Activated naive CD8-positive, alpha-beta T cell treated with anti-CD3 and anti-CD28 coated beads, Interleukin-2, amount 50 U/mL, for 24 hours (primary cell): ENCODE measurements at regions not wholly inside any gene's neighbourhood (a gene's known extent, or its start where the extent isn't known, plus 50 kb on each side); places are given as distances from the start of the nearest gene placed in this dataset.

Experiments
- ATAC-seq: fragments of 150-1000 bp; cut with Tn5 transposase; one replicate; pipeline ENCODE4 v1.10.0; 2021
- DNase-seq: peaks from one replicate; pipeline ENCODE4 v3.0.0; 2021
- H3K27ac Mint-ChIP-seq: one replicate; pipeline ENCODE4 v1.8.0; 2021; ENCODE audit warnings: mild to moderate bottlenecking, mixed read lengths
- H3K27me3 Mint-ChIP-seq: one replicate; pipeline ENCODE4 v1.8.0; 2021; ENCODE audit warnings: mixed read lengths
- H3K36me3 Mint-ChIP-seq: one replicate; pipeline ENCODE4 v1.8.0; 2021; ENCODE audit warnings: low read depth, mixed read lengths
- H3K4me1 Mint-ChIP-seq: one replicate; pipeline ENCODE4 v1.8.0; 2021; ENCODE audit warnings: mixed read lengths
- H3K4me3 Mint-ChIP-seq: one replicate; pipeline ENCODE4 v1.8.0; 2021; ENCODE audit warnings: mild to moderate bottlenecking, moderate library complexity, mixed read lengths
- H3K9me3 Mint-ChIP-seq: one replicate; pipeline ENCODE4 v1.8.0; 2021; ENCODE audit warnings: mixed read lengths

- ATAC-seq (no peak), DNase-seq (no peak)
- no peak overlapping the region for H3K27ac Mint-ChIP-seq
- peaks cover 6% of the 10 kb centered on the region for H3K27me3 Mint-ChIP-seq
- no peaks in the 10 kb centered on the region for H3K4me1 Mint-ChIP-seq
- no peak overlapping the region for H3K4me3 Mint-ChIP-seq
- H3K9me3 Mint-ChIP-seq: no peaks in the 10 kb centered on the region
- no peaks in the 10 kb centered on the region for H3K36me3 Mint-ChIP-seq
Measured at GRCh38 chr1:4107291-4107690, 207.2 kb upstream of the C1orf174 start.

- H3K36me3 Mint-ChIP-seq: no peaks in the 10 kb centered on the region
Measured at GRCh38 chr1:4108331-4108730, 208.3 kb upstream of the C1orf174 start.

GRCh38 chr1:4108758-4109627, 208.9 kb upstream of the C1orf174 start:
- DNase-seq: no peak
- Mint-ChIP-seq H3K4me3 (no peak overlapping the region), H3K9me3 (peaks cover 6% of the 10 kb centered on the region), H3K4me1 (no peaks in the 10 kb centered on the region), H3K27me3 (peaks cover 5% of the 10 kb centered on the region), H3K36me3 (no peaks in the 10 kb centered on the region), H3K27ac (no peak overlapping the region)
- ATAC-seq: no peak

More at GRCh38 chr1:4108331-4108730, 208.3 kb upstream of the C1orf174 start:
- ATAC-seq (no peak), DNase-seq (no peak)
- peaks cover 5% of the 10 kb centered on the region for H3K27me3 Mint-ChIP-seq
- no peak overlapping the region for H3K4me3 Mint-ChIP-seq
- H3K4me1 Mint-ChIP-seq: no peaks in the 10 kb centered on the region
- H3K27ac Mint-ChIP-seq: no peak overlapping the region
- no peaks in the 10 kb centered on the region for H3K9me3 Mint-ChIP-seq

- peaks cover 11% of the 10 kb centered on the region for H3K9me3 Mint-ChIP-seq
- H3K4me1 Mint-ChIP-seq: no peaks in the 10 kb centered on the region
- DNase-seq: no peak
- H3K36me3 Mint-ChIP-seq: no peaks in the 10 kb centered on the region
- H3K4me3 Mint-ChIP-seq: no peak overlapping the region
- H3K27me3 Mint-ChIP-seq: peaks cover 3% of the 10 kb centered on the region
- no peak for ATAC-seq
- H3K27ac Mint-ChIP-seq: no peak overlapping the region
Measured at GRCh38 chr1:4109628-4109940, 209.5 kb upstream of the C1orf174 start.

- ATAC-seq: no peak
- H3K4me3 Mint-ChIP-seq: no peak overlapping the region
- H3K27me3 Mint-ChIP-seq: peaks cover 1% of the 10 kb centered on the region
- H3K36me3 Mint-ChIP-seq: no peaks in the 10 kb centered on the region
- peaks cover 11% of the 10 kb centered on the region for H3K9me3 Mint-ChIP-seq
- H3K27ac Mint-ChIP-seq: no peak overlapping the region
- no peak for DNase-seq
- H3K4me1 Mint-ChIP-seq: no peaks in the 10 kb centered on the region
Measured at GRCh38 chr1:4110888-4111287, 210.8 kb upstream of the C1orf174 start.

GRCh38 chr1:4113897-4114296, 213.8 kb upstream of the C1orf174 start:
- Mint-ChIP-seq H3K27ac (no peak overlapping the region), H3K9me3 (peaks cover 11% of the 10 kb centered on the region), H3K4me1 (no peaks in the 10 kb centered on the region), H3K4me3 (no peak overlapping the region), H3K27me3 (peaks cover 4% of the 10 kb centered on the region), H3K36me3 (no peaks in the 10 kb centered on the region)
- no peak for DNase-seq
- no peak for ATAC-seq

GRCh38 chr1:4115191-4115900, 215.3 kb upstream of the C1orf174 start:
- Mint-ChIP-seq H3K4me1 (no peaks in the 10 kb centered on the region), H3K9me3 (peaks cover 11% of the 10 kb centered on the region), H3K4me3 (no peak overlapping the region), H3K27me3 (peaks cover 6% of the 10 kb centered on the region), H3K27ac (no peak overlapping the region), H3K36me3 (no peaks in the 10 kb centered on the region)
- ATAC-seq (no peak), DNase-seq (no peak)

- H3K4me3 Mint-ChIP-seq: no peak overlapping the region
- H3K36me3 Mint-ChIP-seq: no peaks in the 10 kb centered on the region
- no peak overlapping the region for H3K27ac Mint-ChIP-seq
- ATAC-seq (no peak), DNase-seq (no peak)
- H3K9me3 Mint-ChIP-seq: peaks cover 11% of the 10 kb centered on the region
- H3K27me3 Mint-ChIP-seq: peaks cover 6% of the 10 kb centered on the region
- no peaks in the 10 kb centered on the region for H3K4me1 Mint-ChIP-seq
Measured at GRCh38 chr1:4117196-4117595, 217.1 kb upstream of the C1orf174 start.

GRCh38 chr1:4118746-4119515, 218.9 kb upstream of the C1orf174 start:
- Mint-ChIP-seq H3K4me1 (no peaks in the 10 kb centered on the region), H3K27ac (no peak overlapping the region), H3K4me3 (no peak overlapping the region), H3K36me3 (no peaks in the 10 kb centered on the region), H3K27me3 (peaks cover 6% of the 10 kb centered on the region), H3K9me3 (peaks cover 5% of the 10 kb centered on the region)
- ATAC-seq (no peak), DNase-seq (no peak)

GRCh38 chr1:4119516-4120220, 219.6 kb upstream of the C1orf174 start:
- no peak for ATAC-seq
- H3K27ac Mint-ChIP-seq: no peak overlapping the region
- no peaks in the 10 kb centered on the region for H3K36me3 Mint-ChIP-seq
- DNase-seq: no peak
- no peaks in the 10 kb centered on the region for H3K9me3 Mint-ChIP-seq
- no peak overlapping the region for H3K4me3 Mint-ChIP-seq
- no peaks in the 10 kb centered on the region for H3K4me1 Mint-ChIP-seq
- H3K27me3 Mint-ChIP-seq: peaks cover 6% of the 10 kb centered on the region

- Mint-ChIP-seq H3K4me1 (no peaks in the 10 kb centered on the region), H3K9me3 (no peaks in the 10 kb centered on the region), H3K4me3 (no peak overlapping the region), H3K27me3 (peaks cover 6% of the 10 kb centered on the region), H3K27ac (no peak overlapping the region), H3K36me3 (no peaks in the 10 kb centered on the region)
- ATAC-seq: no peak
- DNase-seq: no peak
Measured at GRCh38 chr1:4120557-4121292, 220.7 kb upstream of the C1orf174 start.

- H3K4me3 Mint-ChIP-seq: no peak overlapping the region
- H3K36me3 Mint-ChIP-seq: no peaks in the 10 kb centered on the region
- no peaks in the 10 kb centered on the region for H3K4me1 Mint-ChIP-seq
- ATAC-seq (no peak), DNase-seq (no peak)
- H3K27ac Mint-ChIP-seq: no peak overlapping the region
- H3K27me3 Mint-ChIP-seq: peaks cover 6% of the 10 kb centered on the region
- H3K9me3 Mint-ChIP-seq: no peaks in the 10 kb centered on the region
Measured at GRCh38 chr1:4121293-4121684, 221.2 kb upstream of the C1orf174 start.

- no peak overlapping the region for H3K4me3 Mint-ChIP-seq
- H3K4me1 Mint-ChIP-seq: no peaks in the 10 kb centered on the region
- peaks cover 6% of the 10 kb centered on the region for H3K27me3 Mint-ChIP-seq
- ATAC-seq (no peak), DNase-seq (no peak)
- H3K9me3 Mint-ChIP-seq: no peaks in the 10 kb centered on the region
- no peaks in the 10 kb centered on the region for H3K36me3 Mint-ChIP-seq
- H3K27ac Mint-ChIP-seq: no peak overlapping the region
Measured at GRCh38 chr1:4121834-4122512, 221.9 kb upstream of the C1orf174 start.
